HepG2 (cell line): ENCODE measurements at regions not wholly inside any gene's neighbourhood (a gene's known extent, or its start where the extent isn't known, plus 50 kb on each side); places are given as distances from the start of the nearest gene placed in this dataset.

Experiments used
- ATAC-seq: fragments of 200-7000 bp; cut with Tn5 transposase; 3 replicates; pipeline ENCODE4 v1.9.1; 2020; ENCODE audit warnings: mild to moderate bottlenecking, moderate library complexity
- BruUV-seq: library from RNA; stranded (reverse); fragments of 400-500 nt; replicated peaks from 2 replicates; lab custom pipeline; 2021; lab: Mats Ljungman, UMichigan
- CTCF ChIA-PET: fragments of 300-600 bp; formaldehyde crosslinking; extraction: SDS; loops from one replicate; lab custom pipeline; 2021; ENCODE audit warnings: low total read pairs, inconsistent platforms, low intra/inter-chr PET ratio; lab: Yijun Ruan, JAX
- POLR2A ChIA-PET: fragments of 350-600 bp; sonication (Branson Sonifier 250); formaldehyde crosslinking; loops from one replicate; lab custom pipeline; 2020; ENCODE audit warnings: antibody characterized with exemption, inconsistent platforms; lab: Yijun Ruan, JAX
- DNase-seq: peaks from one replicate; pipeline ENCODE4 v3.0.0-alpha.2; 2015; ENCODE audit warnings: low spot score
- FAIRE-seq: peaks from 3 replicates; lab custom pipeline; 2011; peaks lifted over from hg19 to GRCh38; lab: Jason Lieb, UNC
- H2AFZ ChIP-seq: one replicate; pipeline ENCODE4 v1.6.1; 2011; ENCODE audit warnings: low read length, inconsistent platforms
- H3K27ac ChIP-seq: fragments of 300-600 bp; 3 replicates; pipeline ENCODE4 v1.8.0; 2011; ENCODE audit warnings: mixed run types, mild to moderate bottlenecking, mixed read lengths, low read length, inconsistent platforms; ENCODE audit not compliant: insufficient read depth; ENCODE audit errors: extremely low read length
- H3K27me3 ChIP-seq, 2 experiments: fragments of 200-600 bp in 1 of 2; 2 replicates in 1 of 2; 3 replicates in 1 of 2; pipeline versions ENCODE4 v1.6.0 to v1.8.0; 2011; ENCODE audit warnings: low read length in 2 of 2, mild to moderate bottlenecking in 2 of 2, moderate library complexity in 2 of 2, inconsistent platforms in 1 of 2; ENCODE audit not compliant: insufficient read depth in 2 of 2, control insufficient read depth in 1 of 2
- H3K36me3 ChIP-seq, 2 experiments: fragments of 200-600 bp in 1 of 2; replicated peaks in 1 of 2; 2 replicates in 1 of 2; 3 replicates in 1 of 2; pipeline versions ENCODE4 v1.5.1 to v1.8.0; 2011; ENCODE audit warnings: low read length in 2 of 2, inconsistent platforms in 1 of 2; ENCODE audit not compliant: insufficient read depth in 2 of 2, control insufficient read depth in 1 of 2
- H3K4me1 ChIP-seq: 2 replicates; pipeline ENCODE4 v1.5.1; 2012; ENCODE audit warnings: low read length, inconsistent platforms; ENCODE audit not compliant: insufficient read depth
- H3K4me2 ChIP-seq: 2 replicates; pipeline ENCODE4 v1.6.0; 2011; ENCODE audit warnings: low read depth, low read length, inconsistent platforms
- H3K4me3 ChIP-seq, 3 experiments: fragments of 200-600 bp in 1 of 3; sonication (generic), shearing (Covaris generic) in 1 of 3; replicated peaks in 1 of 3; 2 replicates each; pipeline ENCODE4 v1.5.1; 2011 to 2016; ENCODE audit warnings: low read length in 3 of 3, inconsistent platforms in 2 of 3, low read depth in 2 of 3, mild to moderate bottlenecking in 2 of 3, control low read depth in 1 of 3, mixed read lengths in 1 of 3; ENCODE audit not compliant: insufficient read depth in 1 of 3
- H3K79me2 ChIP-seq: one replicate; pipeline ENCODE4 v1.6.1; 2011; ENCODE audit warnings: low read length, inconsistent platforms; ENCODE audit not compliant: insufficient read depth
- H3K9ac ChIP-seq: 2 replicates; pipeline ENCODE4 v1.6.0; 2011; ENCODE audit warnings: mild to moderate bottlenecking, low read depth, low read length, inconsistent platforms; ENCODE audit not compliant: insufficient read depth
- H3K9me3 ChIP-seq: 2 replicates; pipeline ENCODE4 v1.5.1; 2012; ENCODE audit warnings: mild to moderate bottlenecking, low read length
- H4K20me1 ChIP-seq: 2 replicates; pipeline ENCODE4 v1.6.0; 2011; ENCODE audit warnings: inconsistent platforms, mild to moderate bottlenecking, low read length, moderate library complexity; ENCODE audit not compliant: insufficient read depth
- FOSL1 ChIP-seq: sonication (generic); formaldehyde crosslinking; IDR thresholded peaks from 2 replicates; pipeline ENCODE4 v1.9.0; 2021; ENCODE audit warnings: missing genetic modification reagents, borderline replicate concordance
- JDP2 ChIP-seq: sonication (generic); formaldehyde crosslinking; IDR thresholded peaks from 2 replicates; pipeline ENCODE4 v1.8.1; 2022; ENCODE audit warnings: missing genetic modification reagents, borderline replicate concordance
- MAFG ChIP-seq: sonication (generic); formaldehyde crosslinking; IDR thresholded peaks from 2 replicates; pipeline ENCODE4 v1.5.1; 2020; ENCODE audit warnings: mild to moderate bottlenecking, missing genetic modification reagents
- NCOA2 ChIP-seq: sonication (generic); formaldehyde crosslinking; IDR thresholded peaks from 2 replicates; pipeline ENCODE4 v1.8.0; 2022; ENCODE audit warnings: inconsistent platforms
- NFIB ChIP-seq: sonication (generic); formaldehyde crosslinking; IDR thresholded peaks from 2 replicates; pipeline ENCODE4 v1.9.0; 2021; ENCODE audit warnings: missing genetic modification reagents, mild to moderate bottlenecking, borderline replicate concordance
- ZEB1 ChIP-seq: IDR thresholded peaks from 2 replicates; pipeline ENCODE4 v1.6.1; 2012; ENCODE audit warnings: mild to moderate bottlenecking, low read depth, inconsistent platforms; ENCODE audit not compliant: insufficient replicate concordance
- ZNF672 ChIP-seq: sonication (generic); formaldehyde crosslinking; IDR thresholded peaks from 2 replicates; pipeline ENCODE4 v1.8.1; 2022; ENCODE audit warnings: missing genetic modification reagents
- WGBS: methylation state at CpG from one replicate; pipeline ENCODE4 v1.1.6; 2017; ENCODE audit warnings: low lambda C conversion rate; 5-methylcytosine and 5-hydroxymethylcytosine counted together
- in situ Hi-C: cut with HindIII; loops from 2 replicates; pipeline ENCODE4 v1.10.0; 2017; ENCODE audit warnings: low pct_unique_long_range_greater_than_20kb; ENCODE audit not compliant: extremely low pct_ligation_motif_present
- intact Hi-C: fragments of 100-400 bp; cut with micrococcal nuclease; formaldehyde crosslinking; loops from one replicate; pipeline ENCODE4 v1.10.0; 2022; ENCODE audit not compliant: unreplicated experiment
- TF ChIP-seq, protein P1 (sequence below): sonication (generic); formaldehyde crosslinking; IDR thresholded peaks from 2 replicates; pipeline ENCODE4 v1.4.0; 2020; ENCODE audit warnings: missing genetic modification reagents; ENCODE audit errors: not compliant biosample characterization
- TF ChIP-seq, protein P2 (sequence below): sonication (generic); formaldehyde crosslinking; IDR thresholded peaks from 2 replicates; pipeline ENCODE4 v1.4.0; 2020; ENCODE audit warnings: missing genetic modification reagents, borderline replicate concordance
- TF ChIP-seq, protein P3 (sequence below), 2 experiments: IDR thresholded peaks; 2 replicates each; pipeline ENCODE4 v1.6.1; 2011 to 2012; ENCODE audit warnings: low read length in 2 of 2, borderline replicate concordance in 1 of 2, low read depth in 1 of 2, mild to moderate bottlenecking in 1 of 2, moderate library complexity in 1 of 2
- TF ChIP-seq, protein P4 (sequence below): sonication (generic); formaldehyde crosslinking; IDR thresholded peaks from 2 replicates; pipeline ENCODE4 v1.8.1; 2023; ENCODE audit warnings: mild to moderate bottlenecking, missing genetic modification reagents

DNA sequence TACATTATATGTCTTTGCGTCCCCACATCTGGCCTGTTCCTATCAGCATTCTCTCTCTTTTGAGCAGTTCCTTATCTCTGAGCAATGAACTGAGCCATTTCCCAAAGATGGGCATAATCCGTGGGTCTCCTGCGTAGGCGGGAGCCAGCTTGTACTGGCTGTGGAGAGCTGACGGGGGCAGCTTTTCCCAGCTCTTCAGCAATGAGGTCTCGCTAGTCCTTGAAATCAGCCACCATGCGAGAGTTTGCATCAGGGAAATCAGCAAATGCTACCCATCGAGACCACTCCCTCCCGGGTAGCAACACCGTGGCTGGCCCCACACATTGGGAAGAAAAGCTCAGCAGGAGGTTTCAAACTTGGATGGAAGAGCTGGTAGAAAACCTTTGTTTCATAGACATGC, 51.9 kb upstream of the FAM180A start:
- H4K20me1 ChIP-seq = no peaks in the 10 kb centered on the region
- DNase-seq (no peak), ATAC-seq (no peak), FAIRE-seq (no peak)
- no peaks in the 10 kb centered on the region for H3K36me3 ChIP-seq
- peaks cover 0 to 3% of the 10 kb centered on the region in 2 experiments; a peak in 2 of 5 replicates for H3K27me3 ChIP-seq
- no peak overlapping the region for H2AFZ ChIP-seq
- no peaks in the 10 kb centered on the region for H3K4me1 ChIP-seq
- no peak overlapping the region for H3K9ac ChIP-seq
- 17% methylated on average over 10 of the region's 10 CpGs for WGBS
- TF ChIP-seq FOSL1 (CRISPR knock-in tag) (no peak), NCOA2 (CRISPR knock-in tag) (no peak), ZNF672 (CRISPR knock-in tag) (no peak), JDP2 (CRISPR knock-in tag) (no peak), NFIB (CRISPR knock-in tag) (no peak), ZEB1 (no peak), MAFG (CRISPR knock-in tag) (no peak)
- TF ChIP-seq, protein P1, sequence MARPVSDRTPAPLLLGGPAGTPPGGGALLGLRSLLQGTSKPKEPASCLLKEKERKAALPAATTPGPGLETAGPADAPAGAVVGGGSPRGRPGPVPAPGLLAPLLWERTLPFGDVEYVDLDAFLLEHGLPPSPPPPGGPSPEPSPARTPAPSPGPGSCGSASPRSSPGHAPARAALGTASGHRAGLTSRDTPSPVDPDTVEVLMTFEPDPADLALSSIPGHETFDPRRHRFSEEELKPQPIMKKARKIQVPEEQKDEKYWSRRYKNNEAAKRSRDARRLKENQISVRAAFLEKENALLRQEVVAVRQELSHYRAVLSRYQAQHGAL = no peak
- TF ChIP-seq, protein P2, sequence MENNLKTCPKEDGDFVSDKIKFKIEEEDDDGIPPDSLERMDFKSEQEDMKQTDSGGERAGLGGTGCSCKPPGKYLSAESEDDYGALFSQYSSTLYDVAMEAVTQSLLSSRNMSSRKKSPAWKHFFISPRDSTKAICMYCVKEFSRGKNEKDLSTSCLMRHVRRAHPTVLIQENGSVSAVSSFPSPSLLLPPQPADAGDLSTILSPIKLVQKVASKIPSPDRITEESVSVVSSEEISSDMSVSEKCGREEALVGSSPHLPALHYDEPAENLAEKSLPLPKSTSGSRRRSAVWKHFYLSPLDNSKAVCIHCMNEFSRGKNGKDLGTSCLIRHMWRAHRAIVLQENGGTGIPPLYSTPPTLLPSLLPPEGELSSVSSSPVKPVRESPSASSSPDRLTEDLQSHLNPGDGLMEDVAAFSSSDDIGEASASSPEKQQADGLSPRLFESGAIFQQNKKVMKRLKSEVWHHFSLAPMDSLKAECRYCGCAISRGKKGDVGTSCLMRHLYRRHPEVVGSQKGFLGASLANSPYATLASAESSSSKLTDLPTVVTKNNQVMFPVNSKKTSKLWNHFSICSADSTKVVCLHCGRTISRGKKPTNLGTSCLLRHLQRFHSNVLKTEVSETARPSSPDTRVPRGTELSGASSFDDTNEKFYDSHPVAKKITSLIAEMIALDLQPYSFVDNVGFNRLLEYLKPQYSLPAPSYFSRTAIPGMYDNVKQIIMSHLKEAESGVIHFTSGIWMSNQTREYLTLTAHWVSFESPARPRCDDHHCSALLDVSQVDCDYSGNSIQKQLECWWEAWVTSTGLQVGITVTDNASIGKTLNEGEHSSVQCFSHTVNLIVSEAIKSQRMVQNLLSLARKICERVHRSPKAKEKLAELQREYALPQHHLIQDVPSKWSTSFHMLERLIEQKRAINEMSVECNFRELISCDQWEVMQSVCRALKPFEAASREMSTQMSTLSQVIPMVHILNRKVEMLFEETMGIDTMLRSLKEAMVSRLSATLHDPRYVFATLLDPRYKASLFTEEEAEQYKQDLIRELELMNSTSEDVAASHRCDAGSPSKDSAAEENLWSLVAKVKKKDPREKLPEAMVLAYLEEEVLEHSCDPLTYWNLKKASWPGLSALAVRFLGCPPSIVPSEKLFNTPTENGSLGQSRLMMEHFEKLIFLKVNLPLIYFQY (CRISPR knock-in tag) = no peak
- TF ChIP-seq, protein P3, sequence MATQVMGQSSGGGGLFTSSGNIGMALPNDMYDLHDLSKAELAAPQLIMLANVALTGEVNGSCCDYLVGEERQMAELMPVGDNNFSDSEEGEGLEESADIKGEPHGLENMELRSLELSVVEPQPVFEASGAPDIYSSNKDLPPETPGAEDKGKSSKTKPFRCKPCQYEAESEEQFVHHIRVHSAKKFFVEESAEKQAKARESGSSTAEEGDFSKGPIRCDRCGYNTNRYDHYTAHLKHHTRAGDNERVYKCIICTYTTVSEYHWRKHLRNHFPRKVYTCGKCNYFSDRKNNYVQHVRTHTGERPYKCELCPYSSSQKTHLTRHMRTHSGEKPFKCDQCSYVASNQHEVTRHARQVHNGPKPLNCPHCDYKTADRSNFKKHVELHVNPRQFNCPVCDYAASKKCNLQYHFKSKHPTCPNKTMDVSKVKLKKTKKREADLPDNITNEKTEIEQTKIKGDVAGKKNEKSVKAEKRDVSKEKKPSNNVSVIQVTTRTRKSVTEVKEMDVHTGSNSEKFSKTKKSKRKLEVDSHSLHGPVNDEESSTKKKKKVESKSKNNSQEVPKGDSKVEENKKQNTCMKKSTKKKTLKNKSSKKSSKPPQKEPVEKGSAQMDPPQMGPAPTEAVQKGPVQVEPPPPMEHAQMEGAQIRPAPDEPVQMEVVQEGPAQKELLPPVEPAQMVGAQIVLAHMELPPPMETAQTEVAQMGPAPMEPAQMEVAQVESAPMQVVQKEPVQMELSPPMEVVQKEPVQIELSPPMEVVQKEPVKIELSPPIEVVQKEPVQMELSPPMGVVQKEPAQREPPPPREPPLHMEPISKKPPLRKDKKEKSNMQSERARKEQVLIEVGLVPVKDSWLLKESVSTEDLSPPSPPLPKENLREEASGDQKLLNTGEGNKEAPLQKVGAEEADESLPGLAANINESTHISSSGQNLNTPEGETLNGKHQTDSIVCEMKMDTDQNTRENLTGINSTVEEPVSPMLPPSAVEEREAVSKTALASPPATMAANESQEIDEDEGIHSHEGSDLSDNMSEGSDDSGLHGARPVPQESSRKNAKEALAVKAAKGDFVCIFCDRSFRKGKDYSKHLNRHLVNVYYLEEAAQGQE (IDR thresholded peaks at IDR 0.05; ENCODE audit: borderline replicate concordance in 1 of 2, low read depth in 1 of 2, low read length in 2 of 2) = no peak
- TF ChIP-seq, protein P4, sequence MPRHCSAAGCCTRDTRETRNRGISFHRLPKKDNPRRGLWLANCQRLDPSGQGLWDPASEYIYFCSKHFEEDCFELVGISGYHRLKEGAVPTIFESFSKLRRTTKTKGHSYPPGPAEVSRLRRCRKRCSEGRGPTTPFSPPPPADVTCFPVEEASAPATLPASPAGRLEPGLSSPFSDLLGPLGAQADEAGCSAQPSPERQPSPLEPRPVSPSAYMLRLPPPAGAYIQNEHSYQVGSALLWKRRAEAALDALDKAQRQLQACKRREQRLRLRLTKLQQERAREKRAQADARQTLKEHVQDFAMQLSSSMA (CRISPR knock-in tag) = no peak
- CTCF ChIA-PET = interaction anchor here (3.5 kb wide), 1 partner anchor 208 kb away, joined by 51 read pairs; no protein-coding TSS in a partner anchor
- no peak overlapping the region for H3K4me2 ChIP-seq
- no TSS peak for BruUV-seq
- intact Hi-C loops (loop anchor here (5.0 kb wide), 1 partner anchor 887 kb away; no protein-coding TSS in a partner anchor), in situ Hi-C loops (loop anchor here (5.0 kb wide), 1 partner anchor 207 kb away; no protein-coding TSS in a partner anchor)
- POLR2A ChIA-PET = no interaction called here
- no peak overlapping the region for H3K4me3 ChIP-seq
- no peaks in the 10 kb centered on the region for H3K79me2 ChIP-seq
- no peak overlapping the region for H3K27ac ChIP-seq
- no peaks in the 10 kb centered on the region for H3K9me3 ChIP-seq
